Upper lobe of right lung (tissue), 1 donor: ENCODE measurements at regions not wholly inside any gene's neighbourhood (a gene's known extent, or its start where the extent isn't known, plus 50 kb on each side); places are given as distances from the start of the nearest gene placed in this dataset.

ENCODE experiments used
- ATAC-seq: fragments of 200-7000 bp; cut with Tn5 transposase; one replicate; pipeline ENCODE4 v1.9.1; 2020; ENCODE audit warnings: mild to moderate bottlenecking, moderate library complexity
- DNase-seq: peaks from one replicate; pipeline ENCODE4 v3.0.0-alpha.2; 2020
- H3K27ac ChIP-seq: fragments of 200-600 bp; one replicate; pipeline ENCODE4 v1.8.0; 2022
- H3K27me3 ChIP-seq: fragments of 200-600 bp; one replicate; pipeline ENCODE4 v1.8.0; 2022; ENCODE audit warnings: mild to moderate bottlenecking
- H3K36me3 ChIP-seq: fragments of 200-600 bp; one replicate; pipeline ENCODE4 v1.8.0; 2022
- H3K4me1 ChIP-seq: fragments of 200-600 bp; one replicate; pipeline ENCODE4 v1.8.0; 2022
- H3K4me3 ChIP-seq: fragments of 200-600 bp; one replicate; pipeline ENCODE4 v1.8.0; 2022; ENCODE audit warnings: mild to moderate bottlenecking
- H3K9me3 ChIP-seq: fragments of 200-600 bp; one replicate; pipeline ENCODE4 v1.8.0; 2022
- intact Hi-C: fragments of 100-400 bp; cut with DNase I; formaldehyde crosslinking; loops from one replicate; pipeline ENCODE4 v1.11.0; 2022
- TF ChIP-seq, protein P1 (sequence below): fragments of 200-600 bp; IDR thresholded peaks from one replicate; pipeline ENCODE4 v1.8.0; 2022; ENCODE audit warnings: antibody characterized with exemption
- donor health status: DM: no; HTN: yes; CAD: no; lungs with severe emphysema.

DNA sequence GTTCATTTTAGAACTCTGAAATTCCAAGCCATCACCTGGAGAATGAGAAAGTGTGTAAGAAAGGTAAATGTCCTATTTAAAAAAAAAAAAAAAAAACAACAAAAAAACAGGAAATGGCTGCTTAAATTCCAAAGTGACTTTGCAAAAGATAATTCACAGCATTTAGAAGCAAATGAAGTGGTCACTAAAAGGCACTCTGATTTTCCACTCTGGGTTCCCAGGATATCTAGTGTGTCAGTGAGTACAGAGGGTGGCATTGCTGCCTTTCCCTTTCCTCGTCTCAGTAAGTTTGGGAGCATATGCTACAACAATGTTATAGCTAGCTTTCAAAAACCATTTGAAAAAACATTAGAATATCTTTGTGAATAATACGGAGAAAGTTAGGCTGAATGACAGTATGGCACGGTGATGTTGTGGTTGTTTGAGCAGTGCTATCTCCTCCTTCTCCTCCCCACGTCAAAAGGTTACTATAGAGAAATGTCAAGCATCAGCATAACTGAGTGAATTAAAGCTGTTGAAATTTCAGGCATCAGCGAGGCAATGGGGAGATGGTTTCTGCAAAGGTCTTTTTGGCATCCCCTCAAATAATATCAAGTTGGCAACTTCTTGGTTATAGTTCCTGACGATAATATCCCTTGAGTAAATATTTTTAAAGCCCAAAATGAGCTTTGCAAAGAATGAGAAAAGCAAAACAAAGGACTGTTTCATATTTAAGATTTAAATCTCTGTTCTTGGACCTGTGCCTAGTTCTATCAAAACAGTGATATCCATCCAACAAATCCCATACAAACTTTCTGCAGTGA, 164.5 kb upstream of the E2F7 start:
- no peak overlapping the region for H3K4me3 ChIP-seq
- H3K27me3 ChIP-seq = no peaks in the 10 kb centered on the region
- no peak for DNase-seq
- H3K36me3 ChIP-seq = no peaks in the 10 kb centered on the region
- ATAC-seq = no peak
- intact Hi-C loops = no loop called here
- H3K9me3 ChIP-seq = no peaks in the 10 kb centered on the region
- peaks cover 10% of the 10 kb centered on the region for H3K4me1 ChIP-seq
- TF ChIP-seq, protein P1, sequence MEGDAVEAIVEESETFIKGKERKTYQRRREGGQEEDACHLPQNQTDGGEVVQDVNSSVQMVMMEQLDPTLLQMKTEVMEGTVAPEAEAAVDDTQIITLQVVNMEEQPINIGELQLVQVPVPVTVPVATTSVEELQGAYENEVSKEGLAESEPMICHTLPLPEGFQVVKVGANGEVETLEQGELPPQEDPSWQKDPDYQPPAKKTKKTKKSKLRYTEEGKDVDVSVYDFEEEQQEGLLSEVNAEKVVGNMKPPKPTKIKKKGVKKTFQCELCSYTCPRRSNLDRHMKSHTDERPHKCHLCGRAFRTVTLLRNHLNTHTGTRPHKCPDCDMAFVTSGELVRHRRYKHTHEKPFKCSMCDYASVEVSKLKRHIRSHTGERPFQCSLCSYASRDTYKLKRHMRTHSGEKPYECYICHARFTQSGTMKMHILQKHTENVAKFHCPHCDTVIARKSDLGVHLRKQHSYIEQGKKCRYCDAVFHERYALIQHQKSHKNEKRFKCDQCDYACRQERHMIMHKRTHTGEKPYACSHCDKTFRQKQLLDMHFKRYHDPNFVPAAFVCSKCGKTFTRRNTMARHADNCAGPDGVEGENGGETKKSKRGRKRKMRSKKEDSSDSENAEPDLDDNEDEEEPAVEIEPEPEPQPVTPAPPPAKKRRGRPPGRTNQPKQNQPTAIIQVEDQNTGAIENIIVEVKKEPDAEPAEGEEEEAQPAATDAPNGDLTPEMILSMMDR = no peak
- no peak overlapping the region for H3K27ac ChIP-seq

DNA sequence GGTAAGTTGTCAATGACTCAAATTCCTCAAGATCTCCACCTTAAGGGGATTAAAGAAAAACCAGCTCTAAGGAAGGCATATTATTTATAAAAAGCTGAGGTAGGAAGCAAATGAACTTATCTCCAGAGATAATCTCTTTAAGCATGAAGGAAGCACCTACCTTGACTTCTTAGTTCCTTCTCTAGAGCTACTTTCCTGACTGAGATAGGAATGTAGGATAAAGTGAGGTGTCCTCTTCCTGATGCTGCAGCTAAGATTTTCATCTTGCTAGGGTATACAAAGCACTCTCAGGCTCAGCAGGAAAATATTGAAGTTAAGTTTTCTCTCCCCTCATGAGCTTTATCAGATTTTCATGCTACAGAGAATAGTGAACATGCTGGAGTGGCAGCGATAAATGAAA, 163.0 kb upstream of the E2F7 start:
- intact Hi-C loops = no loop called here
- Histone ChIP-seq H3K36me3 (no peaks in the 10 kb centered on the region), H3K9me3 (no peaks in the 10 kb centered on the region), H3K27me3 (no peaks in the 10 kb centered on the region), H3K27ac (no peak overlapping the region), H3K4me3 (no peak overlapping the region), H3K4me1 (peaks cover 10% of the 10 kb centered on the region)
- no peak for ATAC-seq
- TF ChIP-seq, protein P1 = no peak
- no peak for DNase-seq

DNA sequence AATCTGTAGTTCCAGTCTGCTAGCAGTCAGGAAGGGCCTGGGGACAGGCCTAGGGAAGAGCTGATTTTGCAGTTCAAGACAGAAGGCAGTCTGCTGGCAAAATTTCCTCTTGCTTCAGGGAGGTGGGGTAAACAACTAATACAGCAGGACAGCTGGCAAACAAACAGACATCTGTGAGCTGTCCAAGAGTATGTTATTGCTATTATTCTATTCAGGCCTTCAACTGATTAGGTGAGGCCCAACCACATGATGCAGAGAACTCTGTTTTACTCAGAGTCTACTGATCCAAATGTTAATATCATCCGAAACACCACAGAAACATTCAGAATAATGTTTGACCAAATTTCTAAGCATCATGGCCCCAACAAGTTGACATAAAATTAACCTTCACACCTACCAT, 161.0 kb upstream of the E2F7 start:
- Histone ChIP-seq H3K27ac (no peak overlapping the region), H3K36me3 (no peaks in the 10 kb centered on the region), H3K4me1 (peaks cover 10% of the 10 kb centered on the region), H3K27me3 (no peaks in the 10 kb centered on the region), H3K9me3 (no peaks in the 10 kb centered on the region), H3K4me3 (no peak overlapping the region)
- ATAC-seq (no peak), DNase-seq (no peak)
- TF ChIP-seq, protein P1 = no peak
- intact Hi-C loops = no loop called here

DNA sequence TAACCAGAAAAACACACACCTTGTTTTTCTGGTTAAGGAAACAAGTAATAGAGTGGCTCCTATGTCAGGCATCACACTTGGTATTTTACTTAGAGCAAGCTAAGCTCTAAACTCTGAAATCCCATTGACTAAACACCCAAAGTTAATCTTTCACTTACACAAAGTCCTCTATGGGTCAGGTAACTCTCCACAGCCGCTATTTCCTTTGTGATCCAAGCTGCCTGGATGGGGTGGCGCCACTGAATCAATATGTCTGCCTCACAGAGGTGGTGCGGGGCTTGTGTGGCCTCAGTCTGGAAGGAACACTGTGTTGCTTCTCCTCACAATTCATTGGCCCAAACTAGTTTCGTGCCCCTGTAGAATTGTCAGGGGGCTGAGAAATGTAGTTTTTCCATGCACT, 160.0 kb upstream of the E2F7 start:
- no peak overlapping the region for H3K4me3 ChIP-seq
- no peaks in the 10 kb centered on the region for H3K9me3 ChIP-seq
- TF ChIP-seq, protein P1 = no peak
- no peaks in the 10 kb centered on the region for H3K36me3 ChIP-seq
- peaks cover 5% of the 10 kb centered on the region for H3K4me1 ChIP-seq
- no peak for DNase-seq
- ATAC-seq = no peak
- no peaks in the 10 kb centered on the region for H3K27me3 ChIP-seq
- intact Hi-C loops = no loop called here
- H3K27ac ChIP-seq = no peak overlapping the region

GRCh38 chr12:77224346-77224745, 159.0 kb upstream of the E2F7 start:
- DNase-seq (no peak), ATAC-seq (no peak)
- Histone ChIP-seq H3K9me3 (no peaks in the 10 kb centered on the region), H3K4me1 (peaks cover 5% of the 10 kb centered on the region), H3K27ac (no peak overlapping the region), H3K27me3 (no peaks in the 10 kb centered on the region), H3K4me3 (no peak overlapping the region), H3K36me3 (no peaks in the 10 kb centered on the region)
- TF ChIP-seq, protein P1 = no peak
- intact Hi-C loops = no loop called here
